ENCODE measurements at regions not wholly inside any gene's neighbourhood (a gene's known extent, or its start where the extent isn't known, plus 50 kb on each side); places are given as distances from the start of the nearest gene placed in this dataset.

DNA sequence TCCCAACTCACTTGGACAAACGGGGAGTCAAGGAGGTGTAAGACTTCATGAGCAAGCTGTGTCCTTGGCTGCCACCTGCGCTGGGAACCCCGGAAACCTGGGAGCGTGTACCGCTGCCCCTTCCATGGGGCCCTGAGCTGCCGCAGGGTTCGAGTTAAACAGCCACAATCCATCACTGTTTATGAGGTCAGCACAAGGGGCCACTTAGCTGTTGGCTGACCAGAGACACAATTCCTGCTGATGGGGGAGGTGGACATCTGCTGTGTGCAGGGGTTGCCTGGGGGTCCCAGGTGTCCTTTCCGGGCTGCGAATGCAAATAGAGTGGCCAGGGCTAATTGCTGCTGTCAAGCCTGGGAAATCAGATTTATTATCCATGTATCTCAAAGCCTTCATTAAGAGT is 549.3 kb downstream of the BRD1 start:
- TF ChIP-seq POLR2AphosphoS5 (IDR thresholded peaks at IDR 0.05; ENCODE audit: low read depth) (no peak), EZH2phosphoT487 (IDR thresholded peaks at IDR 0.05; ENCODE audit: unreplicated experiment) (no peak), REST (IDR thresholded peaks at IDR 0.05; ENCODE audit: unreplicated experiment) (no peak), ZNF331 (CRISPR knock-in tag; IDR thresholded peaks at IDR 0.05; ENCODE audit: low read depth) (no peak), NANOG (IDR thresholded peaks at IDR 0.05; ENCODE audit: borderline replicate concordance) (no peak), STAT1 (IDR thresholded peaks at IDR 0.05; ENCODE audit: unreplicated experiment) (no peak)
- TF ChIP-seq, protein P1, sequence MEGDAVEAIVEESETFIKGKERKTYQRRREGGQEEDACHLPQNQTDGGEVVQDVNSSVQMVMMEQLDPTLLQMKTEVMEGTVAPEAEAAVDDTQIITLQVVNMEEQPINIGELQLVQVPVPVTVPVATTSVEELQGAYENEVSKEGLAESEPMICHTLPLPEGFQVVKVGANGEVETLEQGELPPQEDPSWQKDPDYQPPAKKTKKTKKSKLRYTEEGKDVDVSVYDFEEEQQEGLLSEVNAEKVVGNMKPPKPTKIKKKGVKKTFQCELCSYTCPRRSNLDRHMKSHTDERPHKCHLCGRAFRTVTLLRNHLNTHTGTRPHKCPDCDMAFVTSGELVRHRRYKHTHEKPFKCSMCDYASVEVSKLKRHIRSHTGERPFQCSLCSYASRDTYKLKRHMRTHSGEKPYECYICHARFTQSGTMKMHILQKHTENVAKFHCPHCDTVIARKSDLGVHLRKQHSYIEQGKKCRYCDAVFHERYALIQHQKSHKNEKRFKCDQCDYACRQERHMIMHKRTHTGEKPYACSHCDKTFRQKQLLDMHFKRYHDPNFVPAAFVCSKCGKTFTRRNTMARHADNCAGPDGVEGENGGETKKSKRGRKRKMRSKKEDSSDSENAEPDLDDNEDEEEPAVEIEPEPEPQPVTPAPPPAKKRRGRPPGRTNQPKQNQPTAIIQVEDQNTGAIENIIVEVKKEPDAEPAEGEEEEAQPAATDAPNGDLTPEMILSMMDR (conservative IDR thresholded peaks at IDR 0.05; ENCODE audit: low read depth in 2 of 2), result no peak

All from GM23338 (cell line).